Stimulated activated CD4-positive, alpha-beta T cell treated with anti-CD3 and anti-CD28 coated beads, Interleukin-1b, Interleukin-23, amount 100 ng/mL, for 48 hours (primary cell): ENCODE measurements at regions not wholly inside any gene's neighbourhood (a gene's known extent, or its start where the extent isn't known, plus 50 kb on each side); places are given as distances from the start of the nearest gene placed in this dataset.
"Not testable (repeated sequence)": the region's sequence is repeated elsewhere in the genome, so short reads cannot be mapped to it uniquely, and the experiment has no call there.

Experiments
- DNase-seq: peaks from one replicate; pipeline ENCODE4 v3.0.0-alpha.2; 2020

DNA sequence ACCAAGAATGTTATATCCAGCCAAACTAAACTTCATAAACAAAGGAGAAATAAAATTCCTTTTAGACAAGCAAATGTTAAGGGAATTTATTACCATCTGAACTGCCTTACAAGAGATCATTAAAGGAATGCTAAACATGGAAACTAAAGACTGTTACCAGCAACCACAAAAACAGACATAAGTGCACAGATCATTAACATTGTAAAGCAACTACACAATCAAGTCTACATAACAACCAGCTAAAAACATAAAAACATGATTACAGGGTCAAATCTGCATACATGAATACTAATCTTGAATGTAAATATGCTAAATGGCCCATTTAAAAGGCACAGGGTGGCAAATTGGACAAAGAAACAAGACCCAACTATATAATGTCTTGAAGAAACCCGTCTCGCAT, 211.0 kb upstream of the PBX1 start:
- DNase-seq: no peak

DNA sequence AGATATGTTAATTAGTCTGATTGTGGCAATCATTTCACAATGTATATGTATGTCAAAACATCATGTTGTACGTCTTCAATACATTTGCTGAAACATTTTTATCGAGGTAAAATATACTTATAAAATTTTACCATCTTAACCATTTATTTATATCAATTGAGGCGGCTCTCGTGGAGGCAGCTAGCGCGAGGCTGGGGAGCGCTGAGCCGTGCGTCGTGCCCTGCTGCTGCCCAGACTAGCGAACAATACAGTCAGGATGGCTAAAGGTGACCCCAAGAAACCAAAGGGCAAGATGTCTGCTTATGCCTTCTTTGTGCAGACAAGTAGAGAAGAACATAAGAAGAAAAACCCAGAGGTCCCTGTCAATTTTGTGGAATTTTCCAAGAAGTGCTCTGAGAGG, 202.5 kb upstream of the PBX1 start:
- no peak for DNase-seq

DNA sequence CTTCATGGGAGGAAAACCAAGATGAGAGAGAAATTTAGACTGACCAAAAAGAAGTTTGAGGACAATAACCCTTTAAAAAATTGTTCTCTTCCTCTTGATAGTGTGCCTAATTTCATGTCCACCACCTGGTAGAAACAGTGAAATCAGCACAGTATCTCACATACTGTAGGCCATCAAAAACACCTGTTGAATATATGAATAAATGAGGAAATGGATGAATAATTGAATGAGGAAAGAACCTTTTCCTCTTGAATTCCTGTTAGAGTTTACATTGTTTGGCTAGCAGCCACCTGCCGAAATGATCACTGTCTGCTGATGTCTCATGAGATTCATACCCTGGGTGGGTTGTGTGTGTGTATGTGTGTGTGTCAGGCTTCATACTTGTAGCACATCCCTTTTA, 198.7 kb upstream of the PBX1 start:
- no peak for DNase-seq

DNA sequence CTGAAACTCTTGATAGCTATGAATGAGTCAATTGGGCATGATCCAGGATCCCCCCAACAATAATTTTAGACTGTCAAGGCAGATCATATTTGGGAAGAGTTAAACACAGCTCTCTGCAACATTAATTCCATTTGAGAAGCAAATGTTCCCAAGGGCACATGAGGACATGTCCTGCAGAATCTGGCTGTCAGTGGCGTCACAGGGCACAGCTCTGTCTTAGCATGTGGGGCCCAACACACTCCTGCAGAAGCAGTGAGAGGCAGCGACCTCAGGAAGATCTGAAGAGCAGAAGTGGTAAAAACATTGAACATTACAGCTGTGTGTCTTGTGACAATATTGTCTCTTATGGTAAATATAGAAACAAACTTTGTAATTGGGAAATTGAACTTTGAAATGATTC, 197.1 kb upstream of the PBX1 start:
- DNase-seq: no peak

DNA sequence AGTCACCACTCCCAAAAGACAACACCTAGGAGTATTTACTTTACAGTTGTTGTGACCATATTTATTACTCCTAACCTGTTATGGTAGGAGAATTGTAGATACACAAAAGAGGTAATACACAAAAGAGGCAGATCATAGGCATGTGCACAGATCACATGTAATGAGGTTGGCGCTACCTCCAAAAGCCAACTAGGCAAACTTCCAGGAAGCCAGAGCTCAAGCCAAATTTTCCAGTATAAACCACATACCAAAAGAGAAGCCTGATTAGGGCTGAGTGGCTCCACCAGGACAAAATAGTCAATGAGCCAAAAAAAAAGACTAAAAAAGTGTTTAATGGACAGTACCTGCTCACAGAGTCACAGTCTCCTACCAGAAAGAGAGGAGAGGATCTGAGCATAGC, 195.0 kb upstream of the PBX1 start:
- DNase-seq: no peak

DNA sequence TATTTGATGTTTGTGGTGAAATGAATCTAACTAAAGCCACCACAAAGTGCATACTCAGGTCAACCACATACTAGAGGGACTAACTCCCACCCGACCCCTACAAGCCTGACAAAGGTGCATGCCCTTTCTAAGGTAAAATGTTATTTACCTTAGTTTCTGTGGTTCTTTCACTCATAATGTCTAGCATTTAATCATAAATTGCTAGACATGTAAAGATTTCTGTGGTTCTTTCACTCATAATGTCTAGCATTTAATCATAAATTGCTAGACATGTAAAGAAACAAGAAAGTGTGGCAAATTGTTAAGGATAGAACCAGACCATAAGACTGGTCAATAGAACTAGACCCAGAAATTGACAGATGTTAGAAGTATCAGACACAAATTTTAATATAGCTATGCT, 193.0 kb upstream of the PBX1 start:
- DNase-seq: no peak

DNA sequence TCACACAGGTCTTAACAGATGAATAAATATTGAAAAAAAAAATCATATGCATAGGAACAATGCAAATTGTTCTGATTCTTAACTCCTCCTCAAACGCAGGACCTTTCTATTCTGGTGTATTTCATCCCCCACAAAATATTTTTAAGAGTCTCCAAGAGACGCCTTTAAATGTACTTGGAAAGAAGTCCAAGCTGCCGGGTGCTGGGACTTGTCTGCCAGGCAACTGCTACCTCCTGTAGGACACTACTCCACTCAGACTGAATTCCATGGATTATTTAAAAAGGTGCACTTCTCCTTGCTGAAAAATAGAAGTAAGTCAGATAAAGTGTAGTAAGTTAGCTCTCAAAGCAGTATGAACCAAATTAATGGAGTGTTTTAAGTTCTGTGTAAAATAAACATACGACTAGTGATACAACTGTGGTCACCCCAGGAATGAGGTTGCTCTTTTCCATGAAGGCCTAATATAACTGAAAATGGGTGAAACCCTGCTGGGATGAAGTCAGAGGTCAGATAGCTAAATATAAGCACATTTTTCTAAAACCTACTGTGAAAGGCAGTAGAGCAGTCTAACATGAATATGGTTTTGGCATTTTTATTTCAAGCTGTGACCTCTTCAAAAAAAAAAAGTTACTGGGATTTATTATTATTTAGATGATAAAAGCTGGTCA, 189.2 kb upstream of the PBX1 start:
- no peak for DNase-seq

DNA sequence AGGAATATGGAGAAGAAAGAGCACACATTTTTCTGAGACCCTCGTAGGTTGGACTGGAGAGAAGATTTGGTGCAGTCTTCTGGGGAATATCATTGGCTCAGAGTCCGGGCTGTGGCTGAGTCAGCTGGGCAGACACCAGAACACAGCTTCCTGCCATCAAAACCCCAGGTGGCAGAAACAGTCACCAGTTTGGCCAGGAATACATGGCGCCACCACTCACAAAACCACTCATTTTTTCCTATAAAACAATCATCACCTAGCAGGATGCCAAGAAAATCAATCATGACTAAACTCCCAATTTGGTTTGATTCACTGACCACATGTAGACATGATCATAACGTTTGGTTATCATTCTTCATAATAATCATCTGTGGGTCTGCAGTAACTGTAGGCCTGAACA, 178.1 kb upstream of the PBX1 start:
- DNase-seq: no peak

DNA sequence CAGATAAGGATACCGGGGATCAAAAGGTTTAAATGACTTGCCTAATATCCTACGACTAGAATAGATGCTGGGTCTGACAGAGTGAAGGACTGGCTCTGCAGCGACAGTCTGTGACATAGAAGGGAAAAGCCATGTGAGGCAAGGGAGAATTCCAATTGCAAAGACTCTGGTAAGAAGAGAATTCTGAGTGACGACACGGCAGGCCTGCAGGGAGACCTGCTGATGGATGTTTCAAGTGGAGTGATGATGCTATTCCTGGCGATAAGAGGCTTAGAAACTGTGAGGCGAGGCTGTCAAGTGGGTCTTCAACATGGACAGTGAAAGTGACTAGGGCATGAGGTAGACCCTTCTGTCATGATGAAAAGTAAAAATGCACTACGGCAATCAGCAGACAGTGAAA, 176.6 kb upstream of the PBX1 start:
- DNase-seq: no peak

DNA sequence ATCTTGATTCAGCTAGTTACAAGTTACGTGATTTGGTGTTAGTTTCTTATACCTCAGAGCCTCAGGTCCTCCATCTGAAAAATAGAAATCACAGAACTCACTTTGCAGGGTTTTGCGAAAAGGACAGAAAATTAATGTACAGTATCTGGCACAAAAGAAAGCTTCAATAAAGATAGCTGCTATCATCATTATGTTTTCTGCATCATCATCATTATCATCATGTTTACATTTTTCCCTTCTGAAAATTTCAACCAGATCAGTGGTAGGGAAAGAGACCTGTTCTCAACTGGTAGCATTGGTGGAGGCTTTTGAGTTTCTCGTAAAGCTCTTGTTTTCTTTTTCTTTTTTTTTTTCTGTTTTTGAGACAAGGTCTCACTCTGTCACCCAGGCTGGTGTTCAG, 174.7 kb upstream of the PBX1 start:
- no peak for DNase-seq

DNA sequence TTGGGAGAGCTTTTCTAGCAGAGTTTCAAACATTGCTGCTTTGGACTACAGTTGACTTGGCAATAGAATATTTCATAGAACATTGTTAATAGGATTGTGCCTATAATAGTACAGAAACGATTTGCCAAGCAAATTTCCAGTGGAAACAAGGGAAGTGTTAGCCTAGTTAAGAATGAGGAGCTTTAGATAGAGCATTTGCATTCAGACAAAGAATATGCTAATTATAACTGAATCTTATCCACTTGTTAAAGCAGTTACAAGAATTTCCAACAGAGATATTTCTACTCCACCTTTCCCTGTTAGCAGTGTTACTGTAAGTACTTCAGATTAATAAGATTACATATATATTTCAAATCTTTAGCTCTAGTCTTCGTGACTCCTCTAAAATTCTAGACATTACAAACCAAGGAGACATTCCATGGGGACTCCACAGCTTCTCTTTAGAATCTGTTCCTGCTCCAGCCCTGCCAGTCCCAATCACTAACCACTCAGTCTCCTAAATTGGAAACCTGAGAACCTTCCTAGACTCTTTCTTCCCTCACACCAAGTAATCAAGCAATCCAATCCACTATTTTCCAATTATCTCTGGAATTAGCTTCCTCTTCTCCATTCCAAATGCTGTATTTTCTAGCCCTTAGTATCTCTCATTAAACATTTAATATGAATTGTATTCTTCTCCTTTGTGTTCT, 141.8 kb upstream of the PBX1 start:
- no peak for DNase-seq

DNA sequence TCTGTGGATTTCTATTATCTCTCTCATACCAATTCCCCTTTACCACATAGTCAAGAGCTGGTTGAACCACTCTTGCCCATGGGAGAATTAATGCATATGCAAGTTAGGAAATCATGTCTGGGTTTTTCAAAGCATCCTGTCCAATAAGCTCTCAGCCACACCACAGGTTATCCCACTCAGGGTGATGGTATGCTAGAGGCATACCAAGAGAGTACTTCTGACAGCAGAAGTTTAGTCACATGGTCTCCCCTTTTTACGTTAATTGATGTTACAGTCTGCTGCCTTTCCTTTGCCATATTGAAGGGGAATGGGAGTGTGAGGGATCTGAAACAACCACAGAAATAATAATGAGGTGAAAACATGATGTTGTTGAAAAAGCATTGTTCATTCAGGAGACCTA, 135.8 kb upstream of the PBX1 start:
- no peak for DNase-seq

DNA sequence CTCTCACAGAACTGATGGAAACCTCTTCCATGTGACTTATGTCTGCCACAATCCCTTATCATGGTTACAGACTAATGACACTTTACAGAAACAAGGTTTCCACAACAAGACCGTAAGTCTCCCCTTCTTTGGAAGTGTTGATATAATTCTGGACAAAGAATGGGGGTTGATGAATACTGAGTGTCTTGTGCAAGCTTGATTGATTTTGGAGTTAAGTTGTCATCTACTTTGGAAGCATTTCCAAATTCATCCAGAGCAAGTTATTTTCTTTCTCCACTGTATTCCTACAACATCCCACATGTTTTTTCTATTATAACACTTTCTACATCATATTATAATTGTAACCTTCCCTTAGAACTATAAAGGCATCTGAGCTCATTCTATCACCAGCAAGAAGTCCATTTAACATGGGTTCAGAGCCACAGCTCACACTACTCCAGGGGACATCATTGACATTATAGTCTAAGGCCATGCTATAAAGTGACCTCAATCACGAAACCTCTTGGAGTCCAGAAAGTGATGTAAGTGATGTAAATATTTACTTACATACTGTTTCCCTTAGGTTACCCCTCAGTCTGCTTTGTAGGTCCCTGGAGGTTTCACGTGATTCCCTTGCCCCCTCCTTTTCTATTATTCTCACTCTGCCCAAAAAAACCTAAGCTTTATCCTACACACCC, 125.7 kb upstream of the PBX1 start:
- DNase-seq: no peak

DNA sequence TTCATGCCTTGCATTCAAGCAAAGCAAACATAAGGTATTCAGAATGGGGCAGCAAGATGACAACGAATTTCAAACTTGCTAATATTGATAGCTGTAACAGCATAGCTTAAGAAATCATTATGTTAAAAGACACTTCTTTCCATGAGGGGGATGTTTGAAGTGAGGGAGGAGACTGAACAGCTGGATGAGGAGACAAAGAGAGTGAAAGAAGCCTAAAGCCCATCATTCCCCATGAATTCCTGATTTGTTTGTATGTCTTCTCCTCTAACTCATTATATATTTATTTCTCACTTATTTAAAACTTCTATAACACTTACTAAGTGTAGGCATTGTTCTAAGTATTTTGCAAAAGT, 125.2 kb upstream of the PBX1 start:
- DNase-seq: no peak

DNA sequence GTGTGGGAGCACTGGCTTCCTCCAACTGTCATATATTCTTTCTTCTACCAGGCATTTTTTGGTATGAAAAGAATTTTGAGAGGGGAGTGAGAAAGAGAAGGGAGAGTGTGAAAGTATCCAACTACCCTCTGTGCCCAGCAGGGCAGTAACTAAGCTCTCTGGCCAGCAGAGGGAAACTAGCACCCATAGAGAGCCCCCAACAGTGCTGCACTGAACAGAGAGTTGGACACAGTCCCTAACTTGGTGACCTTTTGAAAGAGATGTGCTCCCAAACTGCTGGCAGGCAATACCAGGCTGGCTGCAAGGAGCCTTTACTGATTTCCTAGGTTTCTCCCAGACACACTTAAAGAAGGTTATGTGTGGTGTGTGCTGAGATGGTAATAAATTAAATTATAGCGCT, 118.8 kb upstream of the PBX1 start:
- DNase-seq: no peak

DNA sequence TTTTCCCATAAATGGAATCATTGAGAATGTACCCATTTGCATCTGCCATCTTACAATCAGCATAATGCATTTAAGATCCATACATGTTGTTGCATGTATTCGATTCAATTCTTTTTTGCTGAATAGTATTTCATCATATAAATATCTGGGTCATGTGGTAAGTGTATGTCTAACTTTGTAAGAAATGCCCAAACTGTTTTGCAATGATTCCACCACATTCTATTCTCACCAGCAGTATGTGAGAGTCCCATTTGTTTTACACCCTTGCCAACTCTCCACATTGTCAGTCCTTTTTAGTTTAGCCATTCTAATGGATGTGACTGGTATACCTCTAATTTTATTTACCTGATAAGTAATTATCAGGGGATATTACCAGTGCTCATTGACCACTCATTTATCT, 115.8 kb upstream of the PBX1 start:
- DNase-seq: no peak

DNA sequence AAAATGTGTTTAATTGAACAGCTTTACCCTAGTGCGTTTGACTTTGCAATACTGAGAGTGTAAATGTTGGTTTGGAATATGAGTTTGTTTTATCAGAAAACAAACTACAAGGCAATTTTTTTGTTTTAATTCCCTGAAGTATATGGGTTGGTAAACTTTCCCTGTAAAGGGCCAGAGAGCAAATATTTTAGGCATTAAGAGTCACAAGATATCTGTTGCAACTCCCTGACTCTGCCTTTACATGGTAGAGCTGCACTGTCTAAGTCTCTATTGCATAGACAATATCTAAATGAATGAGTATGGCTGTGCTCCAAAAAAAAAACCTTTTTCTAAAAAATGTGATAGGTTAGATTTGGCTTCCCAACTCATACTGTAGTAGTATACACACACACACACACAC, 115.1 kb upstream of the PBX1 start:
- DNase-seq: no peak

DNA sequence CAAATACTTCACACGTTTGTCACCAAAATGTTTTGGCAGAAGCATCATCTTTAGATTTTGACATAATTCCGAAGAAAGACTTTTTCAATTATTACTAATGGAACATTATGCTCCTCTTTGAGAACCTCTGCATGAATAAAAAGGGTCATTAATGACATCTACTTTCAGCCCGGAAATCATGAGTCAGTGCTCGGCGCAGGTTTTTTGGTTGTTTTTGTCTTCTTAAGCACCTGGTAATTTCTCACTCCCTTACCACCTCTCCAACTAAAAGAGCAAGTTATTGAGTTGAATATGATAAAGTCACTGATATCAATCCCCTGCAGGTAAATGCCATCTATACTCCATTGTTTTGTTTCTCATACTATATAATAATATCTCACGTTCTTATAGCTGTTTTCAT, 113.0 kb upstream of the PBX1 start:
- no peak for DNase-seq

DNA sequence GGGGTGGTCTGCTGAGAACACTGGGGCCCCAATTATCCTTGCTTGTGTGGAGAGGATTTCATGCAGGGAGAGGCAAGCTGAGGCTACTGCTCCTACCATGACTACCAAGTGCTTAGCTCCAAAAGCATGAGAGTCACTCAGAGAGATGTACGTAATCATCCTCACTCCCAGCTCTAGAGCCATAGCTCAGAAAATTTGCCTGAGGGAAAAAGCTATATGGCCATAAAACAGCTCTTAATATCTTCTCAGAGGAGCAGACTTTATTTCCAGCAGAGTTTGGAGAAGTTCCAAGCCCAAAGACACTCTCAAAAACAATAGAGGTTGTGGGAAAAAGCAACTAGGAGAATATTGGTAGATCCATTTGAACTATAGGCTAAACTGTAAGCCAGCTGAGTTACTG, 106.4 kb upstream of the PBX1 start:
- no peak for DNase-seq

DNA sequence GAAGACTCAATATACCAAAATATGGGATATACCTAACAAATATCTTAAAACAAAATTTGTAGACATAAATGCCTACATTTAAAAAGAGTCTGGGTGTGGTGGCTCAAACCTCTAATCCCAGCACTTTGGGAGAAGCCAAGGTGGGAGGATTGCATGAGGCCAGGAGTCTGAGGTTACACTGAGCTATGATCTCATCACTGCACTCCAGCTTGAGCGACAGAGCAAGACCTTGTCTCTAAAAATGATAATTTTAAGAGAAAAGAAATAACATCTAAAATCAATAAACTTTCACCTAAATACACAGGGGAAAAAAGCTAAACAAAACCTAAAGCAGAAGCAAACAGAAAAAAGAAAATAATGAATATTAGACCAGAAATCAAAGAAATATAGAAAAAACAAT, 102.7 kb upstream of the PBX1 start:
- no peak for DNase-seq

DNA sequence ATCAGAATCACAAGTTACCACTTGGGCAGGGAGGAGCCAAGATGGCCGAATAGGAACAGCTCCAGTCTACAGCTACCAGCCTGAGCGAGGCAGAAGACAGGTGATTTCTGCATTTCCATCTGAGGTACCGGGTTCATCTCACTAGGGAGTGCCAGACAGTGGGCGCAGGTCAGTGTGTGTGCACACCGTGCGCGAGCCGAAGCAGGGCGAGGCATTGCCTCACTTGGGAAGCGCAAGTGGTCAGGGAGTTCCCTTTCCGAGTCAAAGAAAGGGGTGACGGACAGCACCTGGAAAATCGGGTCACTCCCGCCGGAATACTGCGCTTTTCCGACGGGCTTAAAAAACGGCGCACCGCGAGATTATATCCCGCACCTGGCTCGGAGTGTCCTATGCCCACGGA, 99.8 kb upstream of the PBX1 start:
- not testable (repeated sequence) for DNase-seq

DNA sequence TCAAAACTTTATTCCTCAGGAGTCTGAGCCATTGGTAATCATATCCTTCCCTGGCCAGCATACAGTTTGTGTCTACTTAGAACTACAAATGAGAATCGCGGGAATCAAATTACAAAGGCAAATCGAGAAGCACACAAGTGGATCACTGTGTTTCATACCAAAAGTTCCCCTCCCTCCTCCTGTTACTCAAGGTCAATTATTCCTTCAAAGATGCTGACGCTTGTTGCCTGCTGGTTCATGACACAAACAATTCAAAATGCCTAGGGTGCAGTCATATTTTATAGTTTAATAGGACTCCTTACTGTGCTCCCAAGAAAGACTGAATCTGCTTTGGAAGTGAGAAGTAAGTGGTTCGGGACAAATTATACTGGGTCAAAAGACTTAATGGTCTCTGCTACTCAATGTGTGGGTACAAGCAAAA, 93.0 kb upstream of the PBX1 start:
- DNase-seq: no peak

DNA sequence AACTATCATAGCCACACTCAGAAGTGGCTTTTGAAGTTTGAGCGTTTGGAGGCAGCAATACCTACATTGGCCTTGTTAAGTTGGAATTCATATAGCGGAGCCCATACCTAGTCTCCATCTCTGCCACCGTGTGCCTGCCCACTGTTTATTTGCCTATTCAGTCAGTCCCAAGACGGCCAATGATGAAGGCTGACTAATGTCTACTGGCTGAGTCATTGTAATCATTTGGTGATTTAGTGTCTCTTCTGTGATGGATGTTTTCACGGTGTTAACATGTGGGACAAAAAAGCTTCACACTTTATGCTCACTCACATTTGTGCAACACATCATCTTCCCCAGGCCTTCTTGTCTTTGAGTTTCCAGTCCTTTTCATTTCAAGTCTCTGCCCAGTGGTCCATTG, 92.6 kb upstream of the PBX1 start:
- DNase-seq: no peak

DNA sequence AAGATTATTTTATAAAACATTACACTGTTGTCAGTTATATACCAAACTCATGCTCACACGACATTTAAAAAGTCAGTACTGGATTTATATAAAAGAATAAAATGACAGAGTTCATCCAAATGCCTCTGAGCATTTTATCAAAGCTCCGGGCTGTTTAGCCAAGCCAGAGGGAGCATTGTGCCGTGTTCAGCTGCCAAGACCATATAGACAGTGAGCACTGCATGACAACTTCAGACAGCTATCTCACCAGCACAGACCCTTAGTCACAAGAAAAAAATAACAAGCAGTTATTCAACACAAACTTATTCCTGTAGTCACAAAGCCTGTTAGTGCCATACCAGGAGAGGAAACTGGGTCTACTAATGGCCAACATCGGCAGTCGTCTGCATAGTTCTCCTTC, 88.0 kb upstream of the PBX1 start:
- DNase-seq: no peak

DNA sequence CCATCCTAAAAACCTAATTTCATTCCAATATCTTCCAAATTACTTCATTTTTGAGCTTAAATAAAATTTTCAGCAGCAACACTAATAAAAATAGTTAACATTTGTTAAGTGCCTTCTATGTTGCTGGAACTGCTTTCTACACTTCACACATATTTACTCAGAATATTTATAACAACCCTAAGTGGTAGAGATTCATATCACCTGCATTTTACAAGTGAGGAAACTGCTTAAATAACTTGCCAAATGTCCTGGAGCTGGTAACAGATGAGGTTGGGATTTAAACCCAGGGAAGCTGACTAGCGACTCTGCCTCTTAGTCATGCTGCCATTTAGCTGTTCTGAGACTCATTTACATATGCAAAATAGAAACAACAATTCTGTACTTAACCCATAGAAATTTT, 86.1 kb upstream of the PBX1 start:
- no peak for DNase-seq
